ENCODE measurements at regions not wholly inside any gene's neighbourhood (a gene's known extent, or its start where the extent isn't known, plus 50 kb on each side); places are given as distances from the start of the nearest gene placed in this dataset.

GRCh38 chr9:80059979-80060378, 488.2 kb downstream of the TLE4 start:
- no peaks in the 10 kb centered on the region for H3K27me3 ChIP-seq (ENCODE audit: control insufficient read depth, insufficient read depth, low read length)
- no peak overlapping the region for H3K9ac ChIP-seq (ENCODE audit: low read depth, low read length)
- H3K9me3 ChIP-seq (ENCODE audit: control insufficient read depth, insufficient read depth, low read length), result no peaks in the 10 kb centered on the region
- no peak overlapping the region for H3K4me3 ChIP-seq (ENCODE audit: low read depth, low read length)
- H3K27ac ChIP-seq (ENCODE audit: low read depth, low read length), result no peak overlapping the region
- no peaks in the 10 kb centered on the region; the same call in 1 of the 2 replicates for H3K4me1 ChIP-seq (ENCODE audit: control insufficient read depth, insufficient read depth, low read length)
- no peaks in the 10 kb centered on the region for H3K36me3 ChIP-seq (ENCODE audit: control insufficient read depth, insufficient read depth, low read length)

- no peaks in the 10 kb centered on the region for H3K36me3 ChIP-seq (ENCODE audit: control insufficient read depth, insufficient read depth, low read length)
- no peaks in the 10 kb centered on the region; the same call in 1 of the 2 replicates for H3K4me1 ChIP-seq (ENCODE audit: control insufficient read depth, insufficient read depth, low read length)
- H3K27me3 ChIP-seq (ENCODE audit: control insufficient read depth, insufficient read depth, low read length), result no peaks in the 10 kb centered on the region
- H3K9ac ChIP-seq (ENCODE audit: low read depth, low read length), result no peak overlapping the region
- no peaks in the 10 kb centered on the region for H3K9me3 ChIP-seq (ENCODE audit: control insufficient read depth, insufficient read depth, low read length)
- no peak overlapping the region for H3K4me3 ChIP-seq (ENCODE audit: low read depth, low read length)
- H3K27ac ChIP-seq (ENCODE audit: low read depth, low read length), result no peak overlapping the region
Measured at GRCh38 chr9:80059191-80059590, 487.4 kb downstream of the TLE4 start.

- H3K9me3 ChIP-seq (ENCODE audit: control insufficient read depth, insufficient read depth, low read length), result no peaks in the 10 kb centered on the region
- H3K4me1 ChIP-seq (ENCODE audit: control insufficient read depth, insufficient read depth, low read length), result peaks cover 12% of the 10 kb centered on the region; the same call in 1 of the 2 replicates
- H3K36me3 ChIP-seq (ENCODE audit: control insufficient read depth, insufficient read depth, low read length), result no peaks in the 10 kb centered on the region
- no peak overlapping the region for H3K4me3 ChIP-seq (ENCODE audit: low read depth, low read length)
- no peak overlapping the region for H3K9ac ChIP-seq (ENCODE audit: low read depth, low read length)
- H3K27me3 ChIP-seq (ENCODE audit: control insufficient read depth, insufficient read depth, low read length), result no peaks in the 10 kb centered on the region
- H3K27ac ChIP-seq (ENCODE audit: low read depth, low read length), result no peak overlapping the region
Measured at GRCh38 chr9:80052830-80053229, 481.1 kb downstream of the TLE4 start.

- Histone ChIP-seq H3K27ac (ENCODE audit: low read depth, low read length) (peak overlapping the region; percentile 43), H3K36me3 (ENCODE audit: control insufficient read depth, insufficient read depth, low read length) (no peaks in the 10 kb centered on the region), H3K4me3 (ENCODE audit: low read depth, low read length) (no peak overlapping the region), H3K4me1 (ENCODE audit: control insufficient read depth, insufficient read depth, low read length) (peaks cover 12% of the 10 kb centered on the region; the same call in 1 of the 2 replicates), H3K27me3 (ENCODE audit: control insufficient read depth, insufficient read depth, low read length) (no peaks in the 10 kb centered on the region), H3K9me3 (ENCODE audit: control insufficient read depth, insufficient read depth, low read length) (no peaks in the 10 kb centered on the region), H3K9ac (ENCODE audit: low read depth, low read length) (no peak overlapping the region)
Measured at GRCh38 chr9:80049096-80049782, 477.5 kb downstream of the TLE4 start.

GRCh38 chr9:80046481-80046880, 474.7 kb downstream of the TLE4 start:
- H3K27me3 ChIP-seq (ENCODE audit: control insufficient read depth, insufficient read depth, low read length), result no peaks in the 10 kb centered on the region

GRCh38 chr9:80041821-80042220, 470.1 kb downstream of the TLE4 start:
- Histone ChIP-seq H3K4me1 (ENCODE audit: control insufficient read depth, insufficient read depth, low read length) (no peaks in the 10 kb centered on the region), H3K36me3 (ENCODE audit: control insufficient read depth, insufficient read depth, low read length) (no peaks in the 10 kb centered on the region), H3K27ac (ENCODE audit: low read depth, low read length) (no peak overlapping the region), H3K27me3 (ENCODE audit: control insufficient read depth, insufficient read depth, low read length) (no peaks in the 10 kb centered on the region), H3K9ac (ENCODE audit: low read depth, low read length) (no peak overlapping the region), H3K4me3 (ENCODE audit: low read depth, low read length) (no peak overlapping the region), H3K9me3 (ENCODE audit: control insufficient read depth, insufficient read depth, low read length) (no peaks in the 10 kb centered on the region)

More at GRCh38 chr9:80046481-80046880, 474.7 kb downstream of the TLE4 start:
- Histone ChIP-seq H3K4me1 (ENCODE audit: control insufficient read depth, insufficient read depth, low read length) (peaks cover 12% of the 10 kb centered on the region; the same call in 1 of the 2 replicates), H3K4me3 (ENCODE audit: low read depth, low read length) (no peak overlapping the region), H3K9ac (ENCODE audit: low read depth, low read length) (no peak overlapping the region), H3K9me3 (ENCODE audit: control insufficient read depth, insufficient read depth, low read length) (no peaks in the 10 kb centered on the region), H3K27ac (ENCODE audit: low read depth, low read length) (no peak overlapping the region), H3K36me3 (ENCODE audit: control insufficient read depth, insufficient read depth, low read length) (no peaks in the 10 kb centered on the region)

GRCh38 chr9:80040457-80040856, 468.7 kb downstream of the TLE4 start:
- no peaks in the 10 kb centered on the region for H3K27me3 ChIP-seq (ENCODE audit: control insufficient read depth, insufficient read depth, low read length)
- no peak overlapping the region for H3K4me3 ChIP-seq (ENCODE audit: low read depth, low read length)
- no peaks in the 10 kb centered on the region for H3K9me3 ChIP-seq (ENCODE audit: control insufficient read depth, insufficient read depth, low read length)
- no peak overlapping the region for H3K9ac ChIP-seq (ENCODE audit: low read depth, low read length)
- H3K4me1 ChIP-seq (ENCODE audit: control insufficient read depth, insufficient read depth, low read length), result no peaks in the 10 kb centered on the region
- H3K27ac ChIP-seq (ENCODE audit: low read depth, low read length), result no peak overlapping the region
- no peaks in the 10 kb centered on the region for H3K36me3 ChIP-seq (ENCODE audit: control insufficient read depth, insufficient read depth, low read length)

- Histone ChIP-seq H3K27me3 (ENCODE audit: control insufficient read depth, insufficient read depth, low read length) (no peaks in the 10 kb centered on the region), H3K4me3 (ENCODE audit: low read depth, low read length) (no peak overlapping the region), H3K9ac (ENCODE audit: low read depth, low read length) (no peak overlapping the region), H3K9me3 (ENCODE audit: control insufficient read depth, insufficient read depth, low read length) (no peaks in the 10 kb centered on the region), H3K27ac (ENCODE audit: low read depth, low read length) (no peak overlapping the region), H3K36me3 (ENCODE audit: control insufficient read depth, insufficient read depth, low read length) (no peaks in the 10 kb centered on the region), H3K4me1 (ENCODE audit: control insufficient read depth, insufficient read depth, low read length) (peaks cover 4% of the 10 kb centered on the region; the same call in 1 of the 2 replicates)
Measured at GRCh38 chr9:80030801-80031200, 459.0 kb downstream of the TLE4 start.

- H3K4me3 ChIP-seq (ENCODE audit: low read depth, low read length), result no peak overlapping the region
- no peaks in the 10 kb centered on the region for H3K27me3 ChIP-seq (ENCODE audit: control insufficient read depth, insufficient read depth, low read length)
- H3K4me1 ChIP-seq (ENCODE audit: control insufficient read depth, insufficient read depth, low read length), result peaks cover 4% of the 10 kb centered on the region; the same call in 1 of the 2 replicates
- H3K9ac ChIP-seq (ENCODE audit: low read depth, low read length), result no peak overlapping the region
- H3K36me3 ChIP-seq (ENCODE audit: control insufficient read depth, insufficient read depth, low read length), result no peaks in the 10 kb centered on the region
- no peak overlapping the region for H3K27ac ChIP-seq (ENCODE audit: low read depth, low read length)
- H3K9me3 ChIP-seq (ENCODE audit: control insufficient read depth, insufficient read depth, low read length), result no peaks in the 10 kb centered on the region
Measured at GRCh38 chr9:80028501-80028900, 456.7 kb downstream of the TLE4 start.

- H3K9ac ChIP-seq (ENCODE audit: low read depth, low read length), result no peak overlapping the region
- no peaks in the 10 kb centered on the region for H3K27me3 ChIP-seq (ENCODE audit: control insufficient read depth, insufficient read depth, low read length)
- H3K9me3 ChIP-seq (ENCODE audit: control insufficient read depth, insufficient read depth, low read length), result no peaks in the 10 kb centered on the region
- H3K4me3 ChIP-seq (ENCODE audit: low read depth, low read length), result no peak overlapping the region
- no peaks in the 10 kb centered on the region for H3K4me1 ChIP-seq (ENCODE audit: control insufficient read depth, insufficient read depth, low read length)
- no peak overlapping the region for H3K27ac ChIP-seq (ENCODE audit: low read depth, low read length)
- no peaks in the 10 kb centered on the region for H3K36me3 ChIP-seq (ENCODE audit: control insufficient read depth, insufficient read depth, low read length)
Measured at GRCh38 chr9:80025796-80026520, 454.2 kb downstream of the TLE4 start.

- H3K4me3 ChIP-seq (ENCODE audit: low read depth, low read length), result no peak overlapping the region
- H3K4me1 ChIP-seq (ENCODE audit: control insufficient read depth, insufficient read depth, low read length), result no peaks in the 10 kb centered on the region
- H3K9me3 ChIP-seq (ENCODE audit: control insufficient read depth, insufficient read depth, low read length), result no peaks in the 10 kb centered on the region
- no peak overlapping the region for H3K27ac ChIP-seq (ENCODE audit: low read depth, low read length)
- no peaks in the 10 kb centered on the region for H3K27me3 ChIP-seq (ENCODE audit: control insufficient read depth, insufficient read depth, low read length)
- H3K9ac ChIP-seq (ENCODE audit: low read depth, low read length), result no peak overlapping the region
- H3K36me3 ChIP-seq (ENCODE audit: control insufficient read depth, insufficient read depth, low read length), result no peaks in the 10 kb centered on the region
Measured at GRCh38 chr9:80025131-80025530, 453.4 kb downstream of the TLE4 start.
